Activated CD8-positive, alpha-beta T cell treated with anti-CD3 and anti-CD28 coated beads for 36 hours (primary cell): ENCODE measurements at regions not wholly inside any gene's neighbourhood (a gene's known extent, or its start where the extent isn't known, plus 50 kb on each side); places are given as distances from the start of the nearest gene placed in this dataset.

Experiments
- ATAC-seq: fragments of 200-7000 bp; cut with Tn5 transposase; one replicate; pipeline ENCODE4 v1.10.0; 2021; ENCODE audit warnings: mild to moderate bottlenecking, moderate library complexity
- CTCF ChIA-PET: fragments of 350-600 bp; sonication (Branson Sonifier 250); formaldehyde crosslinking; loops from one replicate; lab custom pipeline; 2021; ENCODE audit warnings: antibody characterized with exemption; lab: Charles Lee
- POLR2A ChIA-PET: fragments of 350-600 bp; sonication (Branson Sonifier 250); formaldehyde crosslinking; loops from one replicate; lab custom pipeline; 2021; ENCODE audit warnings: antibody characterized with exemption; lab: Charles Lee
- DNase-seq: peaks from one replicate; pipeline ENCODE4 v3.0.0-alpha.2; 2020
- H3K27ac Mint-ChIP-seq: one replicate; pipeline ENCODE4 v1.8.0; 2021; ENCODE audit warnings: mild to moderate bottlenecking, mixed read lengths
- H3K27me3 Mint-ChIP-seq: one replicate; pipeline ENCODE4 v1.8.0; 2021; ENCODE audit warnings: mixed read lengths
- H3K36me3 Mint-ChIP-seq: one replicate; pipeline ENCODE4 v1.8.0; 2021; ENCODE audit warnings: low read depth, mixed read lengths
- H3K4me1 Mint-ChIP-seq: one replicate; pipeline ENCODE4 v1.8.0; 2021; ENCODE audit warnings: low read depth, mixed read lengths
- H3K4me3 Mint-ChIP-seq: one replicate; pipeline ENCODE4 v1.8.0; 2021; ENCODE audit warnings: mild to moderate bottlenecking, moderate library complexity, mixed read lengths
- H3K9me3 Mint-ChIP-seq: one replicate; pipeline ENCODE4 v1.8.0; 2021; ENCODE audit warnings: mixed read lengths
- intact Hi-C: fragments of 100-400 bp; cut with micrococcal nuclease; formaldehyde crosslinking; loops from one replicate; pipeline ENCODE4 v1.10.0; 2022
- TF ChIP-seq, protein P1 (sequence below): fragments of 200-600 bp; IDR thresholded peaks from one replicate; pipeline ENCODE4 v1.8.0; 2022; ENCODE audit warnings: antibody characterized with exemption, mild to moderate bottlenecking

DNA sequence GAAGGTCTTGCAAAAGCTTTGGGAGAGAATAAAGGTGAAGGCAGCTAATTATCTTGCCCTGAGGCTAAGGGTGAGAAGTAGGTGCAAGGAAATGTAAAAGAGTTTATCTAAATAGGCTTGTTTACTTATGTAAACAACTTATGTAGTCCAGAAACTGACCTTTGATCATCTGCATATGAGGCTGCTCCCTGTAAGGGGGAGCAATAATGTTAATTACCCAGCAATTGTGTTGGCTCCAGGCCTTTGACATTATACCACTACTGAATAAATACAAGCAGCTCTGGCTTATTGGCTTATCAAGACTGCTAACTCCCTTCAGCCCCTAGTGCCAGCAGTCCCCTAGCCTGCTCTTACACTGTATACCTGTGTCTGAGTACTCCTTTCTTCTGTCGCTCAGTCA is 303.7 kb upstream of the GNPDA2 start:
- ChIA-PET POLR2A (no interaction called here), CTCF (no interaction called here)
- peaks cover 1% of the 10 kb centered on the region for H3K9me3 Mint-ChIP-seq
- no peaks in the 10 kb centered on the region for H3K4me1 Mint-ChIP-seq
- H3K36me3 Mint-ChIP-seq, result no peaks in the 10 kb centered on the region
- TF ChIP-seq, protein P1, sequence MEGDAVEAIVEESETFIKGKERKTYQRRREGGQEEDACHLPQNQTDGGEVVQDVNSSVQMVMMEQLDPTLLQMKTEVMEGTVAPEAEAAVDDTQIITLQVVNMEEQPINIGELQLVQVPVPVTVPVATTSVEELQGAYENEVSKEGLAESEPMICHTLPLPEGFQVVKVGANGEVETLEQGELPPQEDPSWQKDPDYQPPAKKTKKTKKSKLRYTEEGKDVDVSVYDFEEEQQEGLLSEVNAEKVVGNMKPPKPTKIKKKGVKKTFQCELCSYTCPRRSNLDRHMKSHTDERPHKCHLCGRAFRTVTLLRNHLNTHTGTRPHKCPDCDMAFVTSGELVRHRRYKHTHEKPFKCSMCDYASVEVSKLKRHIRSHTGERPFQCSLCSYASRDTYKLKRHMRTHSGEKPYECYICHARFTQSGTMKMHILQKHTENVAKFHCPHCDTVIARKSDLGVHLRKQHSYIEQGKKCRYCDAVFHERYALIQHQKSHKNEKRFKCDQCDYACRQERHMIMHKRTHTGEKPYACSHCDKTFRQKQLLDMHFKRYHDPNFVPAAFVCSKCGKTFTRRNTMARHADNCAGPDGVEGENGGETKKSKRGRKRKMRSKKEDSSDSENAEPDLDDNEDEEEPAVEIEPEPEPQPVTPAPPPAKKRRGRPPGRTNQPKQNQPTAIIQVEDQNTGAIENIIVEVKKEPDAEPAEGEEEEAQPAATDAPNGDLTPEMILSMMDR, result no peak
- intact Hi-C loops, result no loop called here
- H3K27me3 Mint-ChIP-seq, result no peaks in the 10 kb centered on the region
- no peak overlapping the region for H3K4me3 Mint-ChIP-seq
- ATAC-seq, result no peak
- DNase-seq, result no peak
- no peak overlapping the region for H3K27ac Mint-ChIP-seq

DNA sequence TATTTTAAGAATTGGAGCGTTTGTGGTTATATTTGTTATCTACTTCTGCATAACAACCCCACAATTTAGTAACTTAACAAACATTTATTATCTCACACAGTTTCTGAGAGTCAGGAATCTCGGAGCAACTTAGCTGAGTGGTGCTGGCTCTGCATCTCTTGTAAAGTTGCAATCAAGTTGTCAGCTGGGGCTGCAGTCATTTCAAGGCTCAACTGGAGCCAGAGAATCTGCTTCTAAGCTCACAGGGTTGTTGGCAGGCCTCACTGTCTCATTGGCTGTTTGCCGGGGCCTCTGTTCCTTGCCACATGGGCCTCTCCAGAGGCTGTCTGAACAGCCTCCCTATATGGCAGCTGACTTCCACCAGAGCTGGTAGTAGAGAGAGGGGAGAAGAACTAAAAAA is 281.2 kb upstream of the GNPDA2 start:
- peaks cover 4% of the 10 kb centered on the region for H3K9me3 Mint-ChIP-seq
- no peak overlapping the region for H3K4me3 Mint-ChIP-seq
- no peaks in the 10 kb centered on the region for H3K27me3 Mint-ChIP-seq
- no peak for DNase-seq
- CTCF ChIA-PET, result no interaction called here
- TF ChIP-seq, protein P1, result no peak
- intact Hi-C loops, result no loop called here
- H3K36me3 Mint-ChIP-seq, result no peaks in the 10 kb centered on the region
- no peaks in the 10 kb centered on the region for H3K4me1 Mint-ChIP-seq
- POLR2A ChIA-PET, result interaction anchor here (0.5 kb wide), 1 partner anchor 118 kb away, joined by 3 read pairs; no protein-coding TSS in a partner anchor
- no peak overlapping the region for H3K27ac Mint-ChIP-seq
- ATAC-seq, result no peak

DNA sequence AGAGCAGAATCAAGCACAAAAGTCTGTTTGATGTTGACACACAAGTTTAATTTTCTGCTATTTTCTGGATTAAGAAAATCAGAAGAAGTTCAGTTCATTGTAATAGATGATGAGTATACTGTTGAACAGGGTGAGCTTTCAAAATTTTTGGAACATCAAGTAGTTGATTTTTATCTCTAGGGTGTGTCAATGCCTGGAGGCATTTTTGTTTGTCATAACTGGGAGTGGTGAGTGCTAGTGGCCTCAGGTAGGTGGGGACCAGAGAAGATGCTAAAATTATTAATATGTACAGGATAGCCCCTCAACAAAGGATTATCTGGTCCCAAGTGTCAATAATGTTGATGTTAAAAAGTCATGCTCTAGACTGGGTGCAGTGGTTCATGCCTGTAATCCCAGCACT is 279.7 kb upstream of the GNPDA2 start:
- no peaks in the 10 kb centered on the region for H3K27me3 Mint-ChIP-seq
- H3K4me1 Mint-ChIP-seq, result no peaks in the 10 kb centered on the region
- ChIA-PET CTCF (no interaction called here), POLR2A (no interaction called here)
- TF ChIP-seq, protein P1, result no peak
- ATAC-seq (no peak), DNase-seq (no peak)
- H3K9me3 Mint-ChIP-seq, result peaks cover 4% of the 10 kb centered on the region
- H3K27ac Mint-ChIP-seq, result no peak overlapping the region
- H3K4me3 Mint-ChIP-seq, result no peak overlapping the region
- H3K36me3 Mint-ChIP-seq, result no peaks in the 10 kb centered on the region
- intact Hi-C loops, result no loop called here

DNA sequence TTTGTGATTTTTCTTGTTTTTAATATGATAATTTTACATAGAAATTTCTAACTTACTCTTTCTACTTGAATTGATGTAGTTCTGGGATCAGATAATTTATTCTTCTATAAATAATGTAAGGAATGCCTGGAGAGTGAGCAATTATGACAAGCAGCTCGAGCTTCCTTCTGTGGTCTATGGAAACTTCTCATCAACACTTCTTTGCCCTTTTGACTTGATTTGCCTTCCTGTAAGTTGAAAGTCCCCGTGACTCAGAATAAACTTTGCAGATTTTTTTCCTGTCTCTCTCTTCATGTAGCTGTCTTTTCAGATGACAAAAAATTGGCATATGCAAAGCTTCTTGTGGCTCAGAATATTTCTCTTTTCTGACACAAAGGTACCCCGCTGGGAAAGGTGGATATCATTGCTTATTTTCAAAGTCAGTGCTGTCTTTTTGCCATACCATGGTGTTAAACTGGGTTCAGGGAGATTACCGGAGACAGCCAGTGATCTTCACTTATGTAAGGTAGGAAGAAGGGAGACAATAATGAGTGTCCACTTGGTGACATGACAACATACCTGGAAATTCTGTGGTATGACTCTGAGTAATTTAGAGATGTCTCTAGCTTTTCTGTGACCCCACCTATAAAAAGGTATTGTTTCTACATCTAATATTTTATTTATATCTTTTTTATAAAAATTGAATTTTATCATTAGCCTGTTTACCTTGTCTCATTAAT is 278.6 kb upstream of the GNPDA2 start:
- no peaks in the 10 kb centered on the region for H3K36me3 Mint-ChIP-seq
- no peak overlapping the region for H3K27ac Mint-ChIP-seq
- no peaks in the 10 kb centered on the region for H3K4me1 Mint-ChIP-seq
- H3K4me3 Mint-ChIP-seq, result no peak overlapping the region
- H3K9me3 Mint-ChIP-seq, result peaks cover 4% of the 10 kb centered on the region
- CTCF ChIA-PET, result no interaction called here
- intact Hi-C loops, result no loop called here
- TF ChIP-seq, protein P1, result no peak
- POLR2A ChIA-PET, result no interaction called here
- DNase-seq (no peak), ATAC-seq (no peak)
- no peaks in the 10 kb centered on the region for H3K27me3 Mint-ChIP-seq

DNA sequence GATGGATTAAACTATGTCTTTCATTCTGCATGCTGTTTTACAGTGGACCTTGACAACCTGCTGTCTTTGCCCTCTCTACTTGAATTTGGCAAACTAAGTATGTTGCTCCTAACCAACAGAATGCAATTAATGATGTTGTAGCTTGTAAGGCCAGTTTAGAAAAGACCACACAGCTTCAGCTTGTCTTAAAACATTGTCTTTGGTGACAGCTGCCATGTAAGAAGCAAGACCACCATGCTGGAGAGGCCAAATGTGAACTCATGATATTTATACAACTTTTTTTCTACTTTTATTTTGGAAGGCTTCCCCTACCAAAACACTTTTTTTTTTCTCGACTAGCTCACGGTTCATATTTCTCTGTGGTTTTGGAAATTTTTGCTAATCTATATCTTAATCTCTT is 278.0 kb upstream of the GNPDA2 start:
- intact Hi-C loops, result no loop called here
- CTCF ChIA-PET, result no interaction called here
- no peaks in the 10 kb centered on the region for H3K36me3 Mint-ChIP-seq
- H3K4me3 Mint-ChIP-seq, result no peak overlapping the region
- no peaks in the 10 kb centered on the region for H3K27me3 Mint-ChIP-seq
- ATAC-seq (no peak), DNase-seq (no peak)
- POLR2A ChIA-PET, result no interaction called here
- peaks cover 4% of the 10 kb centered on the region for H3K9me3 Mint-ChIP-seq
- TF ChIP-seq, protein P1, result no peak
- H3K4me1 Mint-ChIP-seq, result no peaks in the 10 kb centered on the region
- no peak overlapping the region for H3K27ac Mint-ChIP-seq
